Caco-2 (cell line): ENCODE measurements at regions not wholly inside any gene's neighbourhood (a gene's known extent, or its start where the extent isn't known, plus 50 kb on each side); places are given as distances from the start of the nearest gene placed in this dataset.

ENCODE experiments used
- BruUV-seq: library from RNA; stranded (reverse); fragments of 400-500 nt; replicated peaks from 2 replicates; lab custom pipeline; 2021; lab: Mats Ljungman, UMichigan
- CTCF ChIA-PET: fragments of 300-600 bp; sonication (Branson Sonifier 250); formaldehyde crosslinking; loops from one replicate; lab custom pipeline; 2022; ENCODE audit warnings: antibody characterized with exemption; lab: Charles Lee
- POLR2A ChIA-PET: fragments of 300-600 bp; sonication (Branson Sonifier 250); formaldehyde crosslinking; loops from one replicate; lab custom pipeline; 2022; ENCODE audit warnings: antibody characterized with exemption; lab: Charles Lee
- DNase-seq, 2 experiments: peaks; one replicate each; pipeline versions ENCODE4 v3.0.0 to v3.0.0-alpha.2; 2020 to 2022
- H3K27me3 ChIP-seq: replicated peaks from 2 replicates; pipeline ENCODE4 v1.6.0; 2011; ENCODE audit warnings: low read length; ENCODE audit not compliant: control insufficient read depth, insufficient read depth
- H3K36me3 ChIP-seq: 2 replicates; pipeline ENCODE4 v1.5.1; 2011; ENCODE audit warnings: low read length; ENCODE audit not compliant: control insufficient read depth, insufficient read depth
- H3K4me1 ChIP-seq: fragments of 250-450 bp; sonication (Bioruptor Pico); 2 replicates; pipeline ENCODE4 v1.5.1; 2020; ENCODE audit warnings: mild to moderate bottlenecking
- H3K4me3 ChIP-seq: 2 replicates; pipeline ENCODE4 v1.5.1; 2011; ENCODE audit warnings: low read depth, mild to moderate bottlenecking, control low read depth, low read length
- H3K9me3 ChIP-seq: fragments of 250-450 bp; sonication (Bioruptor Pico); 2 replicates; pipeline ENCODE4 v1.5.1; 2020; ENCODE audit warnings: mild to moderate bottlenecking, moderate library complexity
- H3K27ac Mint-ChIP-seq: one replicate; pipeline ENCODE4 v1.8.0; 2022; ENCODE audit warnings: mixed read lengths; ENCODE audit not compliant: unreplicated experiment
- H3K27me3 Mint-ChIP-seq: one replicate; pipeline ENCODE4 v1.8.0; 2022; ENCODE audit warnings: mixed read lengths; ENCODE audit not compliant: insufficient read depth, unreplicated experiment
- H3K36me3 Mint-ChIP-seq: one replicate; pipeline ENCODE4 v1.8.0; 2022; ENCODE audit warnings: mild to moderate bottlenecking, mixed read lengths; ENCODE audit not compliant: insufficient read depth, unreplicated experiment
- H3K4me1 Mint-ChIP-seq: one replicate; pipeline ENCODE4 v1.8.0; 2022; ENCODE audit warnings: low read depth, mixed read lengths; ENCODE audit not compliant: unreplicated experiment
- H3K4me3 Mint-ChIP-seq: one replicate; pipeline ENCODE4 v1.8.0; 2022; ENCODE audit warnings: mild to moderate bottlenecking, moderate library complexity, mixed read lengths; ENCODE audit not compliant: unreplicated experiment
- H3K9me3 Mint-ChIP-seq: one replicate; pipeline ENCODE4 v1.8.0; 2022; ENCODE audit warnings: mixed read lengths; ENCODE audit not compliant: unreplicated experiment
- intact Hi-C: fragments of 100-400 bp; cut with micrococcal nuclease; formaldehyde crosslinking; loops from one replicate; pipeline ENCODE4 v1.10.0; 2022; ENCODE audit not compliant: unreplicated experiment
- TF ChIP-seq, protein P1 (sequence below), 2 experiments: fragments of 200-600 bp in 1 of 2; IDR thresholded peaks; 1 replicate in 1 of 2; 2 replicates in 1 of 2; pipeline versions ENCODE4 v1.5.1 to v1.8.0; 2011 to 2022; ENCODE audit warnings: antibody characterized with exemption in 1 of 2, control low read depth in 1 of 2, inconsistent platforms in 1 of 2, low read depth in 1 of 2, low read length in 1 of 2, mild to moderate bottlenecking in 1 of 2, moderate library complexity in 1 of 2; ENCODE audit not compliant: insufficient read depth in 1 of 2, severe bottlenecking in 1 of 2, unreplicated experiment in 1 of 2

- no TSS peak for BruUV-seq
- no peaks in the 10 kb centered on the region for H3K27me3 Mint-ChIP-seq
- Histone ChIP-seq H3K36me3 (no peaks in the 10 kb centered on the region; the same call in 1 of the 2 replicates), H3K4me1 (peaks cover 12% of the 10 kb centered on the region), H3K9me3 (no peaks in the 10 kb centered on the region), H3K27me3 (no peaks in the 10 kb centered on the region), H3K4me3 (no peak overlapping the region)
- H3K4me1 Mint-ChIP-seq = peaks cover 10% of the 10 kb centered on the region
- H3K9me3 Mint-ChIP-seq = no peaks in the 10 kb centered on the region
- no peak overlapping the region for H3K27ac Mint-ChIP-seq
- no peak for DNase-seq
- POLR2A ChIA-PET = no interaction called here
- intact Hi-C loops = no loop called here
- CTCF ChIA-PET = no interaction called here
- H3K4me3 Mint-ChIP-seq = no peak overlapping the region
- TF ChIP-seq, protein P1, sequence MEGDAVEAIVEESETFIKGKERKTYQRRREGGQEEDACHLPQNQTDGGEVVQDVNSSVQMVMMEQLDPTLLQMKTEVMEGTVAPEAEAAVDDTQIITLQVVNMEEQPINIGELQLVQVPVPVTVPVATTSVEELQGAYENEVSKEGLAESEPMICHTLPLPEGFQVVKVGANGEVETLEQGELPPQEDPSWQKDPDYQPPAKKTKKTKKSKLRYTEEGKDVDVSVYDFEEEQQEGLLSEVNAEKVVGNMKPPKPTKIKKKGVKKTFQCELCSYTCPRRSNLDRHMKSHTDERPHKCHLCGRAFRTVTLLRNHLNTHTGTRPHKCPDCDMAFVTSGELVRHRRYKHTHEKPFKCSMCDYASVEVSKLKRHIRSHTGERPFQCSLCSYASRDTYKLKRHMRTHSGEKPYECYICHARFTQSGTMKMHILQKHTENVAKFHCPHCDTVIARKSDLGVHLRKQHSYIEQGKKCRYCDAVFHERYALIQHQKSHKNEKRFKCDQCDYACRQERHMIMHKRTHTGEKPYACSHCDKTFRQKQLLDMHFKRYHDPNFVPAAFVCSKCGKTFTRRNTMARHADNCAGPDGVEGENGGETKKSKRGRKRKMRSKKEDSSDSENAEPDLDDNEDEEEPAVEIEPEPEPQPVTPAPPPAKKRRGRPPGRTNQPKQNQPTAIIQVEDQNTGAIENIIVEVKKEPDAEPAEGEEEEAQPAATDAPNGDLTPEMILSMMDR (IDR thresholded peaks at IDR 0.05; ENCODE audit: insufficient read depth in 1 of 2, low read depth in 1 of 2, low read length in 1 of 2, severe bottlenecking in 1 of 2, unreplicated experiment in 1 of 2) = no peak
- H3K36me3 Mint-ChIP-seq = peaks cover 48% of the 10 kb centered on the region
These were observed 128.4 kb upstream of the DMRT1 start for GRCh38 chr9:713091-713490.

- no peaks in the 10 kb centered on the region; the same call in 1 of the 2 replicates for H3K36me3 ChIP-seq
- BruUV-seq = no TSS peak
These were observed 126.8 kb upstream of the DMRT1 start for GRCh38 chr9:714675-715074.

DNA sequence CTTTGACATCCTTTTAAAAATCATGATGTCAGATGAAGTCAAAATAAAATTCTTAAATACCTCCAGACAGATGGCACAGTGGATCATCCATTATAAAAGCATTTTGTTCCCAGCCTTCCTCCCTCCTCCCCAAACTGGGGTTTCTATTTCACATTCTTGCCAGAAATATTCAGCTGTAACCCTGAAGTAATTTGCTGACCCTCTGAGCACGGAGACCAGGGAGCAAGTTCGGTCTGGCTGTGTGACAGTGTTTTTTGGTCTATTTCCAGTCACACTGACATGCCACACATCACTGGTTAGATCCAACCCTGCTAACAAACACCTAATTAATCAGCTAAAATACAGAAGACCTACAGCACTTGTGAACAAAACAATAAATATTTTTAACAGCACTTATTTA is 126.2 kb upstream of the DMRT1 start:
- H3K4me3 Mint-ChIP-seq = no peak overlapping the region
- TF ChIP-seq, protein P1 (IDR thresholded peaks at IDR 0.05; ENCODE audit: insufficient read depth in 1 of 2, low read depth in 1 of 2, low read length in 1 of 2, severe bottlenecking in 1 of 2, unreplicated experiment in 1 of 2) = no peak
- no peak overlapping the region for H3K27ac Mint-ChIP-seq
- H3K27me3 Mint-ChIP-seq = no peaks in the 10 kb centered on the region
- Histone ChIP-seq H3K36me3 (no peaks in the 10 kb centered on the region; the same call in 1 of the 2 replicates), H3K4me1 (no peaks in the 10 kb centered on the region), H3K9me3 (no peaks in the 10 kb centered on the region), H3K4me3 (no peak overlapping the region), H3K27me3 (no peaks in the 10 kb centered on the region)
- intact Hi-C loops = no loop called here
- BruUV-seq = no TSS peak
- CTCF ChIA-PET = no interaction called here
- H3K4me1 Mint-ChIP-seq = no peaks in the 10 kb centered on the region
- H3K36me3 Mint-ChIP-seq = peaks cover 60% of the 10 kb centered on the region
- DNase-seq = no peak
- no peaks in the 10 kb centered on the region for H3K9me3 Mint-ChIP-seq
- POLR2A ChIA-PET = no interaction called here

More at GRCh38 chr9:714675-715074, 126.8 kb upstream of the DMRT1 start:
- no peaks in the 10 kb centered on the region for H3K9me3 ChIP-seq
- H3K4me3 ChIP-seq = no peak overlapping the region
- DNase-seq = no peak
- Mint-ChIP-seq H3K9me3 (no peaks in the 10 kb centered on the region), H3K27me3 (no peaks in the 10 kb centered on the region), H3K27ac (no peak overlapping the region), H3K36me3 (peaks cover 59% of the 10 kb centered on the region), H3K4me1 (no peaks in the 10 kb centered on the region), H3K4me3 (no peak overlapping the region)
- ChIA-PET CTCF (no interaction called here), POLR2A (no interaction called here)
- H3K4me1 ChIP-seq = no peaks in the 10 kb centered on the region
- TF ChIP-seq, protein P1 (IDR thresholded peaks at IDR 0.05; ENCODE audit: insufficient read depth in 1 of 2, low read depth in 1 of 2, low read length in 1 of 2, severe bottlenecking in 1 of 2, unreplicated experiment in 1 of 2) = no peak
- H3K27me3 ChIP-seq = no peaks in the 10 kb centered on the region
- intact Hi-C loops = no loop called here
